Activated CD8-positive, alpha-beta T cell treated with anti-CD3 and anti-CD28 coated beads for 36 hours (primary cell): ENCODE measurements at regions not wholly inside any gene's neighbourhood (a gene's known extent, or its start where the extent isn't known, plus 50 kb on each side); places are given as distances from the start of the nearest gene placed in this dataset.
A peak's percentile ranks its signal among the peaks of the same experiment; 100 is the strongest.
"Not testable (repeated sequence)": the region's sequence is repeated elsewhere in the genome, so short reads cannot be mapped to it uniquely, and the experiment has no call there.

ENCODE experiments used
- ATAC-seq: fragments of 200-7000 bp; cut with Tn5 transposase; one replicate; pipeline ENCODE4 v1.10.0; 2021; ENCODE audit warnings: mild to moderate bottlenecking, moderate library complexity
- CTCF ChIA-PET: fragments of 350-600 bp; sonication (Branson Sonifier 250); formaldehyde crosslinking; loops from one replicate; lab custom pipeline; 2021; ENCODE audit warnings: antibody characterized with exemption; lab: Charles Lee
- POLR2A ChIA-PET: fragments of 350-600 bp; sonication (Branson Sonifier 250); formaldehyde crosslinking; loops from one replicate; lab custom pipeline; 2021; ENCODE audit warnings: antibody characterized with exemption; lab: Charles Lee
- DNase-seq: peaks from one replicate; pipeline ENCODE4 v3.0.0-alpha.2; 2020
- H3K27ac Mint-ChIP-seq: one replicate; pipeline ENCODE4 v1.8.0; 2021; ENCODE audit warnings: mild to moderate bottlenecking, mixed read lengths
- H3K27me3 Mint-ChIP-seq: one replicate; pipeline ENCODE4 v1.8.0; 2021; ENCODE audit warnings: mixed read lengths
- H3K36me3 Mint-ChIP-seq: one replicate; pipeline ENCODE4 v1.8.0; 2021; ENCODE audit warnings: low read depth, mixed read lengths
- H3K4me1 Mint-ChIP-seq: one replicate; pipeline ENCODE4 v1.8.0; 2021; ENCODE audit warnings: low read depth, mixed read lengths
- H3K4me3 Mint-ChIP-seq: one replicate; pipeline ENCODE4 v1.8.0; 2021; ENCODE audit warnings: mild to moderate bottlenecking, moderate library complexity, mixed read lengths
- H3K9me3 Mint-ChIP-seq: one replicate; pipeline ENCODE4 v1.8.0; 2021; ENCODE audit warnings: mixed read lengths
- CTCF ChIP-seq: fragments of 200-600 bp; IDR thresholded peaks from one replicate; pipeline ENCODE4 v1.8.0; 2022; ENCODE audit warnings: antibody characterized with exemption, mild to moderate bottlenecking
- intact Hi-C: fragments of 100-400 bp; cut with micrococcal nuclease; formaldehyde crosslinking; loops from one replicate; pipeline ENCODE4 v1.10.0; 2022

DNA sequence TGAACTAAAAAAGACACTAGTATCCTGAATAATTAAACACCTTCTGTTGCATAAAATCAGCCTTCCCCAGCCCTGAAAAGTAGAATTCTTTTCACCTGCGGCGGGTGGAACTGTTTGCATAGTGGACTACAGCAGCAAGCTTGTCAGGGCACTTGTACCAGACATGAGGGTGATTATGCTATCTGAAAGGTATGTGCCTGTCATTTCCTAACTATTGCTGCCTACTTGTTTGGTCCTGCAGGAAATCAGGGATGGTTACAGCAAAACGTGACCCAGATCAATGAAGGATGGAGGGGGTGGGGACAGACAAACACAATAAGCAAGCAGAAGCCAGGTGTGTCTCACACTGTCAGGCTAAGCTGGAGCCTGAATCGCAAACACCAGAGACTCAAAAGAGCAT lies 385.6 kb downstream of the MLLT3 start:
- TF ChIP-seq CTCF = no peak
- H3K27me3 Mint-ChIP-seq = peaks cover 4% of the 10 kb centered on the region
- H3K4me3 Mint-ChIP-seq = no peak overlapping the region
- peaks cover 1% of the 10 kb centered on the region for H3K36me3 Mint-ChIP-seq
- DNase-seq = no peak
- H3K4me1 Mint-ChIP-seq = peaks cover 18% of the 10 kb centered on the region
- ChIA-PET POLR2A (no interaction called here), CTCF (no interaction called here)
- ATAC-seq = no peak
- H3K27ac Mint-ChIP-seq = no peak overlapping the region
- intact Hi-C loops = no loop called here
- H3K9me3 Mint-ChIP-seq = peaks cover 11% of the 10 kb centered on the region

DNA sequence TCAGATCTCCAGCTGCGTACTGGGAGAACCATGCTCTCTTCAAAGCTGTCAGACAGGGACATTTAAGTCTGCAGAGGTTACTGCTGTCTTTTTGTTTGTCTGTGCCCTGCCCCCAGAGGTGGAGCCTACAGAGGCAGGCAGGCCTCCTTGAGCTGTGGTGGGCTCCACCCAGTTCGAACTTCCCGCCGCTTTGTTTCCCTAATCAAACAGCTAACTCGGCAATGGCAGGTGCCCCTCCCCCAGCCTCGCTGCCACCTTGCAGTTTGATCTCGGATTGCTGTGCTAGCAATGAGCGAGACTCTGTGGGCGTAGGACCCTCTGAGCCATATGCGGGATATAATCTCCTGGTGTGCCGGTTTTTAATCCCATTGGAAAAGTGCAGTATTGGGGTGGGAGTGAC lies 387.1 kb downstream of the MLLT3 start:
- H3K36me3 Mint-ChIP-seq = not testable (repeated sequence)

DNA sequence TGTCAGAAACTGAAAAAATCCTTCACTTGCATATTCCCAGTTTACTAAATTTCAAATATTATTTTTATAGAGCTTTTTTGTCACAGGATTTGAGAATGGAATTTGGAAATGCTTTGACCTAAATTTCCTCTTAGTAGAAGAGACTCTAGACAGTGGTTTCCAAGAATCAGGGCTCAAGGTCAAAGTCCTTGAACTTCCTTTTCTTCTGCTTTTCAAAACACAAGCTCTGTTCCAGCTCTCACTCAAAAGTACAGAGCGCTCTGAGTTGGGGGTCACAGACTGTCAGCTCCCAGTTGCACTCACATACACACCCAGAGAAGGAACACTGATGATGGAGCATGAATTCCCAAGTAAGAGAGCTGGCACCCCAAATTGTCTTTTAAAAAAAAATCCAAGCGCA lies 394.2 kb downstream of the MLLT3 start:
- peaks cover 1% of the 10 kb centered on the region for H3K36me3 Mint-ChIP-seq
- peaks cover 5% of the 10 kb centered on the region for H3K9me3 Mint-ChIP-seq
- no peak for ATAC-seq
- H3K4me3 Mint-ChIP-seq = no peak overlapping the region
- intact Hi-C loops = no loop called here
- peaks cover 31% of the 10 kb centered on the region for H3K4me1 Mint-ChIP-seq
- no peak for DNase-seq
- H3K27ac Mint-ChIP-seq = no peak overlapping the region
- ChIA-PET CTCF (interaction anchor here (1.0 to 1.6 kb wide), 2 partner anchors 120 to 281 kb away, joined by 3 read pairs; no protein-coding TSS in a partner anchor), POLR2A (no interaction called here)
- H3K27me3 Mint-ChIP-seq = no peaks in the 10 kb centered on the region
- no peak for TF ChIP-seq CTCF

More for the DNA sequence above, 387.1 kb downstream of the MLLT3 start:
- intact Hi-C loops, POLR2A ChIA-PET, CTCF ChIA-PET, H3K27me3 Mint-ChIP-seq, H3K4me3 Mint-ChIP-seq, H3K4me1 Mint-ChIP-seq, ATAC-seq, DNase-seq, H3K27ac Mint-ChIP-seq: not testable (repeated sequence)
- H3K9me3 Mint-ChIP-seq = peaks cover 14% of the 10 kb centered on the region

DNA sequence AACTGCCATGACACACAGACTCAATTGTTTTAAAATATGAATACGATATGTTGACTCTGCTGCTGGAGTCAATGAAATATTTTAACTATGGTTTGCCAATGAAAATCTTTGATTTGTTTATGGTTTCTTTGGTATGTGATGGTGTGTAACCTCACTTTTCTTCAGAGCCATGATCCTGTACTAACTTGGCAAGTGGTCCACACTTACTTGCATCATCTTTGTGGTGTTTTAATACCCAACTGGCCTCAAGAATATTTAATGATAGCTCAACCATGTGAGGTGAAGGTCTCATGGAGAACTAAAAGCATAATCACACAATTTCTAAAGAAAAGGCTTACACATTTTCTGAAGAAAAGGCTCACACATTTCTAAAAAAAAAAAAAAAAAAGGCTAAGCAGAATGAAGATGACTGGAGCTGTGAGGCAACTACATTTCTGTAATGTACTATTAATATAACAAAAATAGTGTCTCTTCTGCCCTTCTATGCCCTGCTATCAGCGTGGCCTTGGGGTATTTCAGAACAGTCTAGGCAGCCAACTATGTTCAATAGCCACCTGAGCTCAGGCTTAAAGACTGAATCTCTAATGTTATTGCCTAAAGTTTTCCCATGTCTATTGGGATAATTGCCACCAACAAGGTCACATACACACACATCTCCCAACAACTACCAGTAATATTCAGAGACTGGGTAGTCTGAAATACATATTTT lies 395.0 kb downstream of the MLLT3 start:
- no peak for TF ChIP-seq CTCF
- H3K27ac Mint-ChIP-seq = no peak overlapping the region
- no peaks in the 10 kb centered on the region for H3K27me3 Mint-ChIP-seq
- peaks cover 5% of the 10 kb centered on the region for H3K9me3 Mint-ChIP-seq
- DNase-seq = no peak
- no peak overlapping the region for H3K4me3 Mint-ChIP-seq
- ChIA-PET CTCF (interaction anchor here (0.9 to 1.6 kb wide), 3 partner anchors 9 to 281 kb away, joined by 3 read pairs; no protein-coding TSS in a partner anchor), POLR2A (interaction anchor here (0.8 kb wide), 1 partner anchor 12 kb away, joined by 6 read pairs; no protein-coding TSS in a partner anchor)
- no peak for ATAC-seq
- intact Hi-C loops = no loop called here
- H3K4me1 Mint-ChIP-seq = peaks cover 31% of the 10 kb centered on the region
- H3K36me3 Mint-ChIP-seq = peaks cover 1% of the 10 kb centered on the region

GRCh38 chr9:20226345-20226744 lies 396.0 kb downstream of the MLLT3 start:
- Mint-ChIP-seq H3K36me3 (no peaks in the 10 kb centered on the region), H3K4me3 (no peak overlapping the region), H3K27me3 (no peaks in the 10 kb centered on the region), H3K27ac (no peak overlapping the region), H3K9me3 (peaks cover 2% of the 10 kb centered on the region), H3K4me1 (peaks cover 31% of the 10 kb centered on the region)
- ChIA-PET CTCF (interaction anchor here (0.9 kb wide), 1 partner anchor 8 kb away, joined by 3 read pairs; no protein-coding TSS in a partner anchor), POLR2A (no interaction called here)
- DNase-seq = peak; percentile 18
- no peak for TF ChIP-seq CTCF
- no peak for ATAC-seq
- intact Hi-C loops = no loop called here
